ENCODE measurements at regions not wholly inside any gene's neighbourhood (a gene's known extent, or its start where the extent isn't known, plus 50 kb on each side); places are given as distances from the start of the nearest gene placed in this dataset.
"Not testable (repeated sequence)": the region's sequence is repeated elsewhere in the genome, so short reads cannot be mapped to it uniquely, and the experiment has no call there.

GRCh38 chr13:18294311-18294710, 887.3 kb downstream of the TUBA3C start:
- TF ChIP-seq CTCF (IDR thresholded peaks at IDR 0.05; ENCODE audit: low read length); EZH2 (IDR thresholded peaks at IDR 0.05; ENCODE audit: borderline replicate concordance, low read length): not testable (repeated sequence)

Data from OCI-LY1 (cell line).